GM12878 (cell line): ENCODE measurements at regions not wholly inside any gene's neighbourhood (a gene's known extent, or its start where the extent isn't known, plus 50 kb on each side); places are given as distances from the start of the nearest gene placed in this dataset.

Experiments used
- BCL11A ChIP-seq: IDR thresholded peaks from 2 replicates; pipeline ENCODE4 v1.6.1; 2011; ENCODE audit warnings: low read depth, low read length
- EP300 ChIP-seq, 2 experiments: fragments of 150-350 bp in 1 of 2; IDR thresholded peaks; 2 replicates each; pipeline ENCODE4 v1.6.1; 2011 to 2012; ENCODE audit warnings: low read depth in 2 of 2, low read length in 2 of 2, borderline replicate concordance in 1 of 2, improper control_type of control experiment in 1 of 2, inconsistent platforms in 1 of 2; ENCODE audit not compliant: control insufficient read depth in 1 of 2
- IKZF2 ChIP-seq, 2 experiments: fragments of 450-650 bp; IDR thresholded peaks; 2 replicates each; pipeline ENCODE4 v1.6.1; 2017; ENCODE audit warnings: mild to moderate bottlenecking in 2 of 2, moderate library complexity in 2 of 2
- POLR2AphosphoS5 ChIP-seq: IDR thresholded peaks from 2 replicates; pipeline ENCODE4 v1.6.1; 2011; ENCODE audit warnings: mild to moderate bottlenecking, low read length, inconsistent platforms
- POU2F2 ChIP-seq: IDR thresholded peaks from 3 replicates; pipeline ENCODE4 v1.6.1; 2011; ENCODE audit warnings: low read depth, mild to moderate bottlenecking, low read length, borderline replicate concordance
- SMAD5 ChIP-seq: IDR thresholded peaks from 2 replicates; pipeline ENCODE4 v1.6.1; 2016; ENCODE audit warnings: antibody characterized with exemption, low read depth
- SP1 ChIP-seq: IDR thresholded peaks from one replicate; pipeline ENCODE4 v1.6.1; 2011; ENCODE audit warnings: low read depth, low read length
- ZBED1 ChIP-seq: IDR thresholded peaks from 2 replicates; pipeline ENCODE4 v1.6.1; 2016; ENCODE audit warnings: borderline replicate concordance
- ZZZ3 ChIP-seq: IDR thresholded peaks from 2 replicates; pipeline ENCODE4 v1.6.1; 2011; ENCODE audit warnings: low read depth; ENCODE audit not compliant: control insufficient read depth, insufficient read length
- TF ChIP-seq, protein P1 (sequence below): fragments of 450-650 bp; IDR thresholded peaks from 2 replicates; pipeline ENCODE4 v1.6.1; 2016; ENCODE audit warnings: mild to moderate bottlenecking, moderate library complexity, borderline replicate concordance
- TF ChIP-seq, protein P2 (sequence below): fragments of 450-650 bp; IDR thresholded peaks from 2 replicates; pipeline ENCODE4 v1.6.1; 2017; ENCODE audit warnings: low read depth, mild to moderate bottlenecking, moderate library complexity

DNA sequence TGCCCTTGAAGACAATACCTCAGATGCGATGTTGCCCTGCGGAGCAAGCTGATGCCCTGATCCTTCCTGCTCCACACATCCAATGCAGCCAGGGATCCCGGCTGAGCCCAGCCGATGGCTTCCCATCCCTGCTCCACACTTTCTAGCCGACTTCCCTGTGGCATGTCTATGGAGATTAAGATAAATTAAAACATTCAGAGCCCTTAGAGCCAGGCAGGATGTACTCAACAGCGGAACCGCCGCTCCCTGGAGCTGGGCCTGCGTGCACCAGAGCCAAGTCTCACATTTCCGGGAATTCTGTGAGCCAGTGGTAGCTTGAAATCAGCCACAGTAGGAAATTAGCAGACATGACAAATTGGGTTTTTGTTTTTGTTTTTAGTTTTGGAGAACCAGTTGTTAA, 620.6 kb downstream of the GALR1 start (continued):
- TF ChIP-seq, protein P1, sequence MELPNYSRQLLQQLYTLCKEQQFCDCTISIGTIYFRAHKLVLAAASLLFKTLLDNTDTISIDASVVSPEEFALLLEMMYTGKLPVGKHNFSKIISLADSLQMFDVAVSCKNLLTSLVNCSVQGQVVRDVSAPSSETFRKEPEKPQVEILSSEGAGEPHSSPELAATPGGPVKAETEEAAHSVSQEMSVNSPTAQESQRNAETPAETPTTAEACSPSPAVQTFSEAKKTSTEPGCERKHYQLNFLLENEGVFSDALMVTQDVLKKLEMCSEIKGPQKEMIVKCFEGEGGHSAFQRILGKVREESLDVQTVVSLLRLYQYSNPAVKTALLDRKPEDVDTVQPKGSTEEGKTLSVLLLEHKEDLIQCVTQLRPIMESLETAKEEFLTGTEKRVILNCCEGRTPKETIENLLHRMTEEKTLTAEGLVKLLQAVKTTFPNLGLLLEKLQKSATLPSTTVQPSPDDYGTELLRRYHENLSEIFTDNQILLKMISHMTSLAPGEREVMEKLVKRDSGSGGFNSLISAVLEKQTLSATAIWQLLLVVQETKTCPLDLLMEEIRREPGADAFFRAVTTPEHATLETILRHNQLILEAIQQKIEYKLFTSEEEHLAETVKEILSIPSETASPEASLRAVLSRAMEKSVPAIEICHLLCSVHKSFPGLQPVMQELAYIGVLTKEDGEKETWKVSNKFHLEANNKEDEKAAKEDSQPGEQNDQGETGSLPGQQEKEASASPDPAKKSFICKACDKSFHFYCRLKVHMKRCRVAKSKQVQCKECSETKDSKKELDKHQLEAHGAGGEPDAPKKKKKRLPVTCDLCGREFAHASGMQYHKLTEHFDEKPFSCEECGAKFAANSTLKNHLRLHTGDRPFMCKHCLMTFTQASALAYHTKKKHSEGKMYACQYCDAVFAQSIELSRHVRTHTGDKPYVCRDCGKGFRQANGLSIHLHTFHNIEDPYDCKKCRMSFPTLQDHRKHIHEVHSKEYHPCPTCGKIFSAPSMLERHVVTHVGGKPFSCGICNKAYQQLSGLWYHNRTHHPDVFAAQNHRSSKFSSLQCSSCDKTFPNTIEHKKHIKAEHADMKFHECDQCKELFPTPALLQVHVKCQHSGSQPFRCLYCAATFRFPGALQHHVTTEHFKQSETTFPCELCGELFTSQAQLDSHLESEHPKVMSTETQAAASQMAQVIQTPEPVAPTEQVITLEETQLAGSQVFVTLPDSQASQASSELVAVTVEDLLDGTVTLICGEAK = no peak
- TF ChIP-seq SMAD5 (no peak), ZBED1 (no peak), ZZZ3 (no peak), POU2F2 (no peak), POLR2AphosphoS5 (no peak), SP1 (no peak), EP300 (IDR thresholded peaks at IDR 0.05; ENCODE audit: borderline replicate concordance in 1 of 2, control insufficient read depth in 1 of 2, low read depth in 2 of 2, low read length in 2 of 2) (no peak), IKZF2 (IDR thresholded peaks at IDR 0.05) (no peak), BCL11A (no peak)
- TF ChIP-seq, protein P2, sequence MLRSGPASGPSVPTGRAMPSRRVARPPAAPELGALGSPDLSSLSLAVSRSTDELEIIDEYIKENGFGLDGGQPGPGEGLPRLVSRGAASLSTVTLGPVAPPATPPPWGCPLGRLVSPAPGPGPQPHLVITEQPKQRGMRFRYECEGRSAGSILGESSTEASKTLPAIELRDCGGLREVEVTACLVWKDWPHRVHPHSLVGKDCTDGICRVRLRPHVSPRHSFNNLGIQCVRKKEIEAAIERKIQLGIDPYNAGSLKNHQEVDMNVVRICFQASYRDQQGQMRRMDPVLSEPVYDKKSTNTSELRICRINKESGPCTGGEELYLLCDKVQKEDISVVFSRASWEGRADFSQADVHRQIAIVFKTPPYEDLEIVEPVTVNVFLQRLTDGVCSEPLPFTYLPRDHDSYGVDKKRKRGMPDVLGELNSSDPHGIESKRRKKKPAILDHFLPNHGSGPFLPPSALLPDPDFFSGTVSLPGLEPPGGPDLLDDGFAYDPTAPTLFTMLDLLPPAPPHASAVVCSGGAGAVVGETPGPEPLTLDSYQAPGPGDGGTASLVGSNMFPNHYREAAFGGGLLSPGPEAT = no peak
